GM20000 (cell line): ENCODE measurements at regions not wholly inside any gene's neighbourhood (a gene's known extent, or its start where the extent isn't known, plus 50 kb on each side); places are given as distances from the start of the nearest gene placed in this dataset.

Experiments
- DNase-seq: peaks from one replicate; pipeline ENCODE4 v3.0.0; 2012; ENCODE audit warnings: low spot score
- CTCF ChIP-seq: IDR thresholded peaks from 2 replicates; pipeline ENCODE4 v1.5.1; 2012; ENCODE audit warnings: mild to moderate bottlenecking, control low read depth; ENCODE audit errors: extremely low read depth, missing control alignments

- TF ChIP-seq CTCF: no peak
- DNase-seq: no peak
Measured at GRCh38 chr5:89395111-89395510, 512.1 kb upstream of the MEF2C start.

- TF ChIP-seq CTCF: no peak
- DNase-seq: no peak
Measured at GRCh38 chr5:89388872-89389271, 505.9 kb upstream of the MEF2C start.

- TF ChIP-seq CTCF: no peak
- DNase-seq: no peak
Measured at GRCh38 chr5:89384391-89384790, 501.4 kb upstream of the MEF2C start.

GRCh38 chr5:89380635-89381034 is 497.7 kb upstream of the MEF2C start:
- DNase-seq: no peak
- TF ChIP-seq CTCF: no peak

- DNase-seq: no peak
- TF ChIP-seq CTCF: no peak
Measured at GRCh38 chr5:89377767-89378455, 494.9 kb upstream of the MEF2C start.

- no peak for DNase-seq
- no peak for TF ChIP-seq CTCF
Measured at GRCh38 chr5:89374818-89375521, 492.0 kb upstream of the MEF2C start.

- no peak for TF ChIP-seq CTCF
- no peak for DNase-seq
Measured at GRCh38 chr5:89374144-89374784, 491.3 kb upstream of the MEF2C start.
